ENCODE measurements at regions not wholly inside any gene's neighbourhood (a gene's known extent, or its start where the extent isn't known, plus 50 kb on each side); places are given as distances from the start of the nearest gene placed in this dataset.

DNA sequence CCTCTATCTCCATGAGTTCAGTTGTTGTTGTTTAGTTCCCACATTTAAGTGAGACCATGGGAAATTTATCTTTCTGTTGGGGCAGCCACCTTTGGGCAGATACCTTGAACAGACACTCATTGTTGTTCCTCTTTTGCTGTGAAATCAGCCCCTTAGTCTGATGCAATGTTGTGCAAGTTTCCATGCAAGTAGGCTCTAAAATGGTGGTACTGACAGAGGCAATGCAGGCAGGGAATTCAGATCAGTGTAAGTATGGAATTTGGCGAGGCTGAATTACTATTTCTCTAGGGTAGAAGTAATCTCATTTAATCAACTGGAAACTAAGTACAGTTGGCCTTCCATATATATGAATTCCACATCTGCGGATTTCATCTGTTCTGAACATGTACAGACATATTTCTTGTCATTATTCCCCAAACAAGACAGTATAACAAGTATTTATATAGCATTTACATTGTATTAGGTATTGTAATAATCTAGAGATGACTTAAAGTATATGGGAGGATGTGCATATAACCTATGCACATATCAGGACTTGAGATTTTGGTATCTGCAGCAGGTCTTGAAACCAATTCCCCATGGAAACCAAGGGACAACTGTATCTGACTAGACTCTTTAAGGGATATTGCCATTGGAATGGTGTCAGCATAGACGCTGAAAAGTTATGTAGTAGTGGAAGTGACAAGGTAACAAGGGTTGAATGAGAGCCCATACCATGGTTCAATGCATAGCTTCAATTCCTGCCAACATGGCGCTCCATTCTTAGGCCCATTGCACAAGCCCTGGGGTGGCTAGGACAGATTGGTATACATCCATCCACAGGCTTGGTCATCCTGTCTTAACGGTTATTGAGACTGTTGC is 281.5 kb upstream of the HTR2A start:
- in situ Hi-C loops (cut with MboI; ENCODE audit: low pct_unique_long_range_greater_than_20kb, low sequenced_read_pairs), result no loop called here

DNA sequence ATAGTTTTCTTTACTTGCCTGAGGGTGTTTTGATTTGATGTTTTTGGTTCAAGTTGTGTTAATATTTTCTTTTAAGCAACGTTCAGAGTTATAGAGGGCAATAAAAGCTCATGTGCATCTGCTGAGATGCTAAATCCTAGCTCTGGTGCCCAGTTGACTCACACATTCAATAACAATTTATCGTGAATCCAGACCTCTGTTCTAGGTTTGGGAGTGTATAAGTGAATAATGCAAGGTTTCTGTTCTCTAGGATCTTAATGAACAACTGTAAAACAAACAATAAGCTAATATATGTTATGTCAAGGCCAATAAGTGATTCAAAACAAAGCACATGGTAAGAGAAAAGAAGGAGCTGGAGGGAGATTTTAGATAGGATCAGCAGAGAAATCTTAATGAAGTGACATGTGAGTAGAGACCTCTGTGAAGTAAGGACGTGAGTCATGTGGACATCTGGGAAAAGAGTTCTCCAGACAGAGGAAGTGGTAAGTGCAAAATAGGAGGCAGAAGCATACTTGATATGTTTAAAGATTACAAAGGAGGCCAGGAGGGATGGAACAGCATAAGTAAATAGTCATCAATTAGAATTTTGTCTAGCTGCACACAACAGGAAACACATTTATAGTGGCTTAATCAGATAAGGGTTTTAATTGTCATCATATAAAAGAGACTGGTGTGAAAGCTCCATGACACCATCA is 278.5 kb upstream of the HTR2A start:
- in situ Hi-C loops (cut with MboI; ENCODE audit: low pct_unique_long_range_greater_than_20kb, low sequenced_read_pairs), result no loop called here
- DNase-seq, result peak; percentile 3

More for the DNA sequence above, 281.5 kb upstream of the HTR2A start:
- DNase-seq, result peak; percentile 7

DNA sequence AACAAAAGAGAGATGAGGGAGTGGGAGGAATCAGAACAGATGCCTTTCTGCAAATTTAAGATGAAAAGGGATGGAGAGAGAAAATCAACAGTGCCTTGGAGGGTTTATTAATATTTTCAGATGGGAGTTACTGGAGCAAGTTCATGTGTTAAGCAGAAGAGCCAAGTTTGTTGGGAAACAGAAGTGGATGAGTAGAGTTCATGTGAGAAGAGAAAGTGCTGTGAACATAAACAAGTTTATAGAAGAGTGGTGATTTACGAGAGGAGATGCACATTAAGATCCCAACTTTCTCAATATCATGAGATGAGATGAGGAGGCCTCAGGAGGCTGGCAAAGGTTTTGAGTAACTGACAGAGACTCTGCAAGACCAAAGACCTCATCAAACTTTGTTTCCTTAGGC is 274.1 kb upstream of the HTR2A start:
- in situ Hi-C loops (cut with MboI; ENCODE audit: low pct_unique_long_range_greater_than_20kb, low sequenced_read_pairs), result no loop called here
- no peak for DNase-seq

DNA sequence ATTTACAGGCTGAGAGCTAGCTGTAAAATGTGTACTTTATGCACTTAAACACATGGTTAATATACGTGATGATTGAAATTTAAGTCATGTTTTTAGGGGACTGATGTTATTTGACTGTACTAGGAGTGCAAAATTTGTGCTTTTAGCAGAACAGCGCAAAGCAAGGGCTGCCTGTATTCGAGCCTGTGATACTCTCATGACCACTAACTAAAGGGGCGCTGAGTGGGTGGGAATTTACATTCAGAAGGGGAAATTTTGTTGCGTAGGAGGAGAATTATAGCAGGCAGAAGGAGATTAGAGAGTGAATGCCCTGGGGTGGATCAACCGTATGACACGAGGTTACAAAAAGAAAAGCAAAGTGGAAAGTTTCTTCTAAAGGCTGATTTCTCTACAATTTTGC is 271.8 kb upstream of the HTR2A start:
- DNase-seq, result no peak
- in situ Hi-C loops (cut with MboI; ENCODE audit: low pct_unique_long_range_greater_than_20kb, low sequenced_read_pairs), result no loop called here

DNA sequence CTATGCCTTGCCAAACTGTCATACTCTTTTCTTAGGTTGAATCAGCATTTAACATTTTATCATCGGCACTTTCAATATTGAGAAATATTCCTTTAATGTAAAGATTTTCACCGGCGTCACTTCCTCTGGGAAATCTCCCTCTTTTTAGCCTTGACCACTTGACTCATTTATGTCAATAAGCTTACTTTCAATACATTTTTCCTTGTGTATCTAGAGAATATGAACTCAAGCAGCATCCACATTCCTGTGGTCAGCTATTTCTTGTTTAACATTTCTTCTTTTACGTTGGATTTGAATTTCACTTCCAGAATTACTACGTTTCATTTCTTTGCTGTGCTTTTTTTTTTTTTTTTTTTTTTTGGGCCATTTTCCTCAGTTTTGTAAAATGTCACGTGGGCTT is 271.2 kb upstream of the HTR2A start:
- DNase-seq, result no peak
- in situ Hi-C loops (cut with MboI; ENCODE audit: low pct_unique_long_range_greater_than_20kb, low sequenced_read_pairs), result no loop called here

DNA sequence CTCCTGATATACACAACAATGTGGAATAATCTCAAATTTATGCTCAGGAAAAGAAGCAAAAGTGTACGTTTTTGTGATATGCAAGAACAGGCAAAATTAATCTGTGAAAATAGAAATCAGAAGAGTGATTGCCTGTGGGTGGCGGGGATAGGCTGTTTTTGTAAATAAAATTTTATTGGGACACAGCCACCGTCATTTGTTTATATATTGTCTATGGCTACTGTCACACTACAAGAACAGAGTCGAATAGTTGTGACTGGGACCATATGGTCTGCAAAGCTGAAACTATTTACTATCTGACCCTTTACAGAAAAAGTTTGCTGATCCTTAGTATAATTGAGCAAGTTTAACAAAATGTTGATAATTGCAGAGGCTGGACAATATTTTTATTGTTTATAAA is 269.5 kb upstream of the HTR2A start:
- DNase-seq, result no peak
- in situ Hi-C loops (cut with MboI; ENCODE audit: low pct_unique_long_range_greater_than_20kb, low sequenced_read_pairs), result no loop called here

DNA sequence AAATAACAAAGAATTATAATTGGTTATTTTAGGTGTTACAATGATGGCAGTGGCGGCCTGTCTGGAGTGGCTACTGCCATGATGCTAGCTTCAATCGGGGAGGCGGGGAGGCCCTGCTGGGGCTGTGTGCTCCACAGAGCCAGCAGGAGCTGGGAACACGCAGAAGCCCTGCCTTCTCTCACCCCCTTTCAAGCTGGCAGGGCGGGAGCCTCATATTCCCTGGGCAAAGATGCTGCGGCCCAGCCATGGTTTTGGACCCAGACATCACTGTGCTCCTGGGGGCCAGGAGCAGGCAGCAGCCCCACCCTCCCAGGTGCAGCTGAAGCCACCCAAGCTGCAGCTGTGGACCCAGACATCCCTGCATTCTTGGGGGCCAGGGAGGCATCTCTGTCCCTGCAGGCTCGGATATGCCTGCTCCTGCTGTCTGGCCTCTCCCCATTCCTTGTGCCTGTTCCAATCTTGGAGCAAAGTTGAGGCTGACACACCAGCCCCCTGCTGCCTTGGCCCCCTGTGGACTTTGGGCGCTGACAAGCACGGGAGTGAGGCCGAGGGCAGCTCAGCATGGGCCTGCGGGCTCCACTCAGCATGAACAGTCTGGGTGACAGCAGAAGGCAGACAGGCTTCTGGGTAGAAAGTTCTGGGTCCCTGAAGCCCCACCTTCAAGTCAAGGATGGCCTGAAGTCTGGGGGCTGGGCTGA is 263.1 kb upstream of the HTR2A start:
- DNase-seq, result no peak
- in situ Hi-C loops (cut with MboI; ENCODE audit: low pct_unique_long_range_greater_than_20kb, low sequenced_read_pairs), result no loop called here

DNA sequence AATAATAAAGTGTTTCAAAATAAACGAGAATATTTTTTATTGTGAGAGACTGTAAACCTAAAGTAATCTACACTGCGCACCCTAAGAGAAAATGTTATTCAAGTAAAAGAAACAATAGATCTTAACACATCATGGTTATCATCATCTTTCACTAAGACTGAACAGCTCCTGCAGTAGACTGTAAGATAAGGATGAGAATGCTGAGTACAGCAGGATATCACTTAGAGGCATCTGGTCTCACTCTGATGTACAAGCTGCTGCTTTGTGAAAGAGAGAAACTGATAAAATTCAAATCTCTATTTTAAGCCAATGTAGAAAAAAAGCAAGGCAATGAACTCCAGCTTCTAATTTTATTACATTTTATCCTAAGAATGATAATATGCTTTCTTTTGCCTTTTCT is 261.7 kb upstream of the HTR2A start:
- DNase-seq, result no peak
- in situ Hi-C loops (cut with MboI; ENCODE audit: low pct_unique_long_range_greater_than_20kb, low sequenced_read_pairs), result no loop called here

DNA sequence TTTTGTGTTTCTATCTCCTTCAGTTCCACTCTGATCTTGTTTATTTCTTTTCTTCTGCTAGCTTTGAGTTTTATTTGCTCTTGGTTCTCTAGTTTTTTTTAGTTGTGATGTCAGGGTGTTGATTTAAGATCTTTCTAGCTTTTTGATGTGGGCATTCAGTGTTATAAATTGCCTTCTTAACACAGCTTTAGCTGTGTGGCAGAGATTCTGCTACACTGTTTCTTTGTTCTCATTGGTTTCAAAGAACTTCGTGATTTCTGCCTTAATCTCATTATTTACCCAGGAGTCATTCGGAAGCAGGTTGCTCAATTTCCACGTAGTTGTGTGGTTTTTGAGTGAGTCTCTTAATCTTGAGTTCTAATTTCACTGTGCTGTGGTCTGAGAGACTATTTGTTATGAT is 251.7 kb upstream of the HTR2A start:
- in situ Hi-C loops (cut with MboI; ENCODE audit: low pct_unique_long_range_greater_than_20kb, low sequenced_read_pairs), result no loop called here
- no peak for DNase-seq

DNA sequence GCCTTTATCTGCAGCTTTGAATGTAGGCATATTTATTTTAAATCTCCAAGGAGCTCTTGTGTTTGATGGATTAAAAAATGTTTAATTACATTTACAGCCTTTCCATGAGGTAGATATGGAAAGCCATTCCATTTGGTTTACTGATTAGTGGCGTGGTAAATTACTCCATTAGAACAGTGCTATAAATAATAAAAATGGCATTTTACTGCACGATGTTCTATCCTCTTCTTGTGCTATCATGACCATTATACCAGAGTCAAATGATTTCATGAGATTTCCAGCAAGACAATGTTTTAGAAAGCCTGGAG is 250.9 kb upstream of the HTR2A start:
- no peak for DNase-seq
- in situ Hi-C loops (cut with MboI; ENCODE audit: low pct_unique_long_range_greater_than_20kb, low sequenced_read_pairs), result no loop called here

DNA sequence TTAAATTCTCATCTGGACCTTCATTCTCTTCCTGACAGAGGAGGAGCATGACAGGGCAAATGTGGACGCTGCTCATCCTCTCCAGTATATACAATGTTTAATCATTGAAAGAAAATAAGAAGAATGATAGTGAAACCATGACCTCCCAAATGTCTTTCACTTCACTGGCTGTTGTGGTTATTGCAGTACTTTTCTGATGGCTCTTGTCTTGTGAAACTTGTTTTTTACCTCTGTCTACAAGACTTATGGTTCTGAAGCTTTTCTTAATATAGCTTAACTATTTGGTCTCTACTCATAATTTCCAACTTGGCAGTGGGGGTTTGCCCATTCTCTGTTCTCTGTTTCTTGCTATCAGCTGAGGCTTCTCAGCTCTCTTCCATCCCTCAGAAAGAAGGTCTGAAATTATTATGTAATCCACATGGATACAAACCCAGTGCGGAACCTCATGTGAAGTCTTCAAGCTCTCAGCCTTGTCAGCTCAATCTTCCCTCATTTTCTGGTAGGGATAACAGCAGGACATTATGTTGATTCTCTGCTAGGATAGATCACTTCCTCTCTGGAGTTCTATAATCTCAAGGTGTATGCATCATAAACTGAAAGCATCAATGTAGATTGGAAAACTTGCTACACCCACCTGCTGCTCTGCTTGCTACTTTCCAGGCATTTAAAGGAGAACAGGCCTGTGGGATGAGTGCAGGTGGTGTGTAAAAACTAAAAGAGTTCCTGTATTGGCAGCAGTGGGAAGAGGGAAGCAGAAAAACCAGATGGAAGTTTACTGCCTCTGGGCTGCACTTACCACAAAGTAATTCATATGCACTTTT is 250.3 kb upstream of the HTR2A start:
- no peak for DNase-seq
- in situ Hi-C loops (cut with MboI; ENCODE audit: low pct_unique_long_range_greater_than_20kb, low sequenced_read_pairs), result no loop called here

DNA sequence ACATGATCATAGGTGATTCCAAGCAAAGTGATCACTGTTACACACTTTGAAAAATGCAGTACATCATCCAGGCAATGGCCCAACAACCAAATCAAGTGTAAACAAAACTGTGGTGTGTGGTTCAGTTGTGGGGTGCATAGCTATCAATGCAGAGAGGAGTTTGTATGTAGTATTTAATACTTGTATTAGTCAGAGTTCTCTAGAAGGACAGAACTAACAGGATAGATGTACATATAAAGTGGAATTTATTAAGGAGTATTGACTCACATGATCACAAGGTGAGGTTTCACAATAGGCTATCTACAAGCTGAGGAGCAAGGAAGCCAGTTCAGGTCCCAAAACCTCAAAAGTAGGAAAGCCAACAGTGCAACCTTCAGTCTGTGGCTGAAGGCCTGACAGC is 249.3 kb upstream of the HTR2A start:
- in situ Hi-C loops (cut with MboI; ENCODE audit: low pct_unique_long_range_greater_than_20kb, low sequenced_read_pairs), result no loop called here
- DNase-seq, result no peak

DNA sequence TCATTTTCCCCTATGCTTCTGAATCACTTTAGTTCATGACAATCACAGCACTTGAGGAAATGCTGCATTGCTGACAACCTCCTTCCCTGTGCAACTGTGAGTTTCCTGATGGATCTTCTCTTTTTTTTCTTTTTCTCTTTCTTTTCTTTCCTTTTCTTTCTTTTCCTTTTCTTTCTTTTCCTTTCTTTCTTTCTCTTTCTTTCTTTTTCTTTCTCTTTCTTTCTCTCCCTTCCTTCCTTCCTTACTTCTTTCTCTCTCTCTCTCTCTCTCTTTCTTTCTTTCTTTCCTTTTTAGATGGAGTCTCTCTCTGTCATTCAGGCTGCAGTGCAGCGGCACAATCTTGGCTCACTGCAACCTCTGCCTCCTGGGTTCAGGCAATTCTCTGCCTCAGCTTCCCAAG is 247.9 kb upstream of the HTR2A start:
- in situ Hi-C loops (cut with MboI; ENCODE audit: low pct_unique_long_range_greater_than_20kb, low sequenced_read_pairs), result no loop called here
- no peak for DNase-seq

DNA sequence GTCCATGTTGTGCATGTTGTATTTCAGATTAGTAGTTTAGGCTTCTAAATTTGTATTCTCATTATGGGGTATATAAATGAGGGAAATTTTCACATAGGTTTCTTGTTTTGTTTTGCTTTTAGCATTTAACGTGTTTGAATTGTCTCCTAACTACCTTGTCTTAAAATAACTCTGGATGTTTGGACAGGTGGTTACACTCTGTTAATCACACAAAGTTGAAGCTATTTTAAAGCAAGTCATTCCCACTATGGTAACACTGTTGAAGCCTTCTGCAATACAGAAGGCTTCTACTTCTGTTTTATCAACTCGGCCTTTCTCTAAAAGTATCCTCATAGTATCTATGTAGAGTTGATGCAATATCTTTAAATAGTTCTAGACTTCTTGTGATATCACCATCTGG is 245.3 kb upstream of the HTR2A start:
- in situ Hi-C loops (cut with MboI; ENCODE audit: low pct_unique_long_range_greater_than_20kb, low sequenced_read_pairs), result no loop called here
- DNase-seq, result no peak

DNA sequence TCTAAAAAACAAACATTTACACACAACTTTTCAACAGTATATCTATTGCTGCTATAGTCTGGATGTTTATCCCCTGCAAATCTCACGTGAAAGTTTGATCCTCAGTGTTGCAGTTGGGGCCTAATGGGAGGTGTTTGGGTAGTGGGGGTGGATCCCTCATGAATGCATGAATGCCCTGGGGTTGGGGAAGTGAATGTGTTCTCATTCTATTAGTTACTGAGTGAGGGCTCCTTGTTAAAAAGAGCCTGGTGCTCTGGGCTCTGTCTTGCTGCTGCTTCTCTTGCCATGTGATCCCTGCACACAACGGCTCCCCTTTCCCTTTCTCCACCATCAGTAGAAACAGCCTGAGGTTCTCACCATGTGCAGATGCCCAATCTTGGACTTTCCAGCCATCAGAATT is 242.7 kb upstream of the HTR2A start:
- in situ Hi-C loops (cut with MboI; ENCODE audit: low pct_unique_long_range_greater_than_20kb, low sequenced_read_pairs), result no loop called here
- DNase-seq, result no peak

DNA sequence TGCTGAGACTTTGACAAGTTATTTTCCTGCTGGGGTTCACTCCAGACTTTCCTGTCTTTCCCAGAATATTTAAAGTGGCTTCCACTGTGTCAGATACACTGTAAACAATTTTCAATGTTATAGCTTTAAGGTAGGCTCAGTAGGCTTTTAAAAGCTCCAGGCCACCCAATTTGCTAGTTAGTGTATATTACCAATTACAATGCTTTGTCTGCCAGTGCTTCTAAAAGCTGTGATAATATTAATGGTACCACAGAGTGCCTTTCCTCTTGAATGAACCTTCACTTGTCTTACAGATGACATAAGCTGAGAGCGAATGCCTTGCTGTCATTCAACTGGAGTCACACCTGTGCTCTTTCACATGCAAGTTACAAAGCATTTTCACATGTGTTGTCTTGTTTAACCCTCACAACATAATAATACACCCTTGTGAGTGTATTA is 239.7 kb upstream of the HTR2A start:
- DNase-seq, result no peak
- in situ Hi-C loops (cut with MboI; ENCODE audit: low pct_unique_long_range_greater_than_20kb, low sequenced_read_pairs), result no loop called here

DNA sequence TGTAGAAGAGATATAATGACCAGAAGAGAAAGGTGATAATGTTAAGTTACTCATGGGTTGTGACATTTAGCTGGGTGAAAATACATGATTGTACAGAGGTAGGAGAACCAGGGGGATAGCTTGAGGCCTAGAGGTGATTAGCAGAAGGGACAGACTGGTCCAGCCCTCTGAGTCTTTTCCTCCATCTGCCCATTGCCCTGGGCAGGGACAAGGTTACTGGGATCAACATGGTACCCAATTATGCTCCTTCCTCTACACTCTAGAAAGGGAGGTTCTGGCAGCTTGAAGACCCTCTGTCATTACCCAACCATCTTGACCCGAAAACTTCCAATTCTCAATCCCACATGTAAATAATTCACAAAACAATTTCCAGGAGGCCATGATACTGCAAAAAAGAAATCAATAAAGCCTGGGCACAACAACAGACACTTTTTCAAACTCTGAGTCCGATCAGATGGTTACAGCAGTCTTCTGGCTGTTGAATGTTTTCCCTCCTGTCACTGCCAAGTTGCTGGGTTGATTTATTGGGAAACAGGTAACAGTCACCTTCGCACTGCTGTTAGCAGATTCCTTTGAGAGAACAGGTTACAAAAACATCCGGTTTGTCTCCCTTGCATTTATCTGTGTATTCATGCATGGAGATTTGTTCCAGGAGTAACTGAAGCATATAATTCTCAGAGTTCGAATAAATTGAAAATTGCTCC is 239.1 kb upstream of the HTR2A start:
- in situ Hi-C loops (cut with MboI; ENCODE audit: low pct_unique_long_range_greater_than_20kb, low sequenced_read_pairs), result no loop called here
- DNase-seq, result no peak

DNA sequence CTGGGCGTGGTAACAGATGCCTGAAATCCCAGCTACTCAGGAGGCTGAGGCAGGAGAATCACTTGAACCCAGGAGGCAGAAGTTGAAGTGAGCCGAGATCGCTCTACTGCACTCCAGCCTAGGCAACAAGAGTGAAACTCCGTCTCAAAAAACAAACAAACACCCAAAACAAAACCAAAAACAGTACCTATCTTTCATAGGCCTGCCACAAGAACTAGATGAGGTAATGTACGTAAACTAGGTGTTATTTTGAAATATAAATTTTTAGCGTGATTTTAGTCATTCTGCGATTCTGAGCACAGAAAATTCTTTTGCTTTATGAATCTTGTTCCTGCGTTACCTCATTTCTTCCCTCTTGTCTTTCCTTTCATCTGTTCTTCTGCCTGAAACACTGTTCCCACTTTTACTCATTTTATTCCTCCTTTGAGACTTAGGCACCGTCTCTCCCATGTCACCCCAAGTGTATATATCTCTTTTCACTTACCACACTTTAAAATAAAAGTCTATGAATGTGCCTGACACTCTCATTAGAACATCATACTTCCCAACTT is 238.2 kb upstream of the HTR2A start:
- in situ Hi-C loops (cut with MboI; ENCODE audit: low pct_unique_long_range_greater_than_20kb, low sequenced_read_pairs), result no loop called here
- DNase-seq, result no peak

DNA sequence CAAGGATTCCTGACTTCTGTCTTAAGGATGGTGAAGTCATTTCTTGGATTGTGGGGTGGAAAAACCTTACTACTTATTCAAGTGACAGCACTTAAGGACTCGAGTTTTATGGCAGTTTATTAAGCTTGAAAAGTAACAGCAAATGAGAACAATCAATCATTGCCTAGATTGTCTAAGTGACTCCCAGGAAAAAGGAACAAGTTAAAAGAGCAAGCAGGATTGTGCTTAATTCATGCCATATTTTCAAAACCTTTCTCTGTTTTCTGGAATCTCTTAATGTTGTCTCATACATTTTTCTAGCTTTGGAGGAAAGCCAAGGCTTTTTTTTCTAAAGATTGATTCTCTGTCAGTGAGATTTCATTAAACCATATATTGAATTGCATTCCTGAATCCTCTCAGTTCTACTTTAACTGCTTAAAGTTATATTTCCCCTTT is 236.2 kb upstream of the HTR2A start:
- no peak for DNase-seq
- in situ Hi-C loops (cut with MboI; ENCODE audit: low pct_unique_long_range_greater_than_20kb, low sequenced_read_pairs), result no loop called here
